ENCODE measurements at regions not wholly inside any gene's neighbourhood (a gene's known extent, or its start where the extent isn't known, plus 50 kb on each side); places are given as distances from the start of the nearest gene placed in this dataset.

DNA sequence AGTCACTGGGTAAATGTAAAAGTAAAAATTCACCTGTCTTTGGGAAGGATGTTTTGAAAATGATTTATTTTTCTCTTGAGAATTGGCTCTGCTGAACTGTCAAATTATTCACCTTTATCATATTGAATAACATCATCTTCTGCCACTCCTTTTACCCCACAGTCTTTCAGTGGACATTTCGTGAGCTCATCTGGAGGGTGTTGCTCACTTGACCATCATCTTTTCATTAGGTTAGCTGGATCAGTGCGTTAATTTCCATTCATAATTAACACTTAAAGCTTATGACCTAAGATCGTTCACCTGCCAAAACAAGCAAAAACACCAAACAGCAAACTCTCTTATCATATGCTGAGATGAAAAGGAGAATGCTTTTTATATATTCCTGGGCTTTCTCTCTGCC, 53.4 kb upstream of the TNFAIP8 start:
- TF ChIP-seq, protein P1, sequence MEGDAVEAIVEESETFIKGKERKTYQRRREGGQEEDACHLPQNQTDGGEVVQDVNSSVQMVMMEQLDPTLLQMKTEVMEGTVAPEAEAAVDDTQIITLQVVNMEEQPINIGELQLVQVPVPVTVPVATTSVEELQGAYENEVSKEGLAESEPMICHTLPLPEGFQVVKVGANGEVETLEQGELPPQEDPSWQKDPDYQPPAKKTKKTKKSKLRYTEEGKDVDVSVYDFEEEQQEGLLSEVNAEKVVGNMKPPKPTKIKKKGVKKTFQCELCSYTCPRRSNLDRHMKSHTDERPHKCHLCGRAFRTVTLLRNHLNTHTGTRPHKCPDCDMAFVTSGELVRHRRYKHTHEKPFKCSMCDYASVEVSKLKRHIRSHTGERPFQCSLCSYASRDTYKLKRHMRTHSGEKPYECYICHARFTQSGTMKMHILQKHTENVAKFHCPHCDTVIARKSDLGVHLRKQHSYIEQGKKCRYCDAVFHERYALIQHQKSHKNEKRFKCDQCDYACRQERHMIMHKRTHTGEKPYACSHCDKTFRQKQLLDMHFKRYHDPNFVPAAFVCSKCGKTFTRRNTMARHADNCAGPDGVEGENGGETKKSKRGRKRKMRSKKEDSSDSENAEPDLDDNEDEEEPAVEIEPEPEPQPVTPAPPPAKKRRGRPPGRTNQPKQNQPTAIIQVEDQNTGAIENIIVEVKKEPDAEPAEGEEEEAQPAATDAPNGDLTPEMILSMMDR (conservative IDR thresholded peaks at IDR 0.05; ENCODE audit: low read length), result no peak
- TF ChIP-seq EZH2phosphoT487 (IDR thresholded peaks at IDR 0.05; ENCODE audit: borderline replicate concordance, low read depth, low read length), result no peak
